ENCODE measurements at regions not wholly inside any gene's neighbourhood (a gene's known extent, or its start where the extent isn't known, plus 50 kb on each side); places are given as distances from the start of the nearest gene placed in this dataset.
A peak's percentile ranks its signal among the peaks of the same experiment; 100 is the strongest.

DNA sequence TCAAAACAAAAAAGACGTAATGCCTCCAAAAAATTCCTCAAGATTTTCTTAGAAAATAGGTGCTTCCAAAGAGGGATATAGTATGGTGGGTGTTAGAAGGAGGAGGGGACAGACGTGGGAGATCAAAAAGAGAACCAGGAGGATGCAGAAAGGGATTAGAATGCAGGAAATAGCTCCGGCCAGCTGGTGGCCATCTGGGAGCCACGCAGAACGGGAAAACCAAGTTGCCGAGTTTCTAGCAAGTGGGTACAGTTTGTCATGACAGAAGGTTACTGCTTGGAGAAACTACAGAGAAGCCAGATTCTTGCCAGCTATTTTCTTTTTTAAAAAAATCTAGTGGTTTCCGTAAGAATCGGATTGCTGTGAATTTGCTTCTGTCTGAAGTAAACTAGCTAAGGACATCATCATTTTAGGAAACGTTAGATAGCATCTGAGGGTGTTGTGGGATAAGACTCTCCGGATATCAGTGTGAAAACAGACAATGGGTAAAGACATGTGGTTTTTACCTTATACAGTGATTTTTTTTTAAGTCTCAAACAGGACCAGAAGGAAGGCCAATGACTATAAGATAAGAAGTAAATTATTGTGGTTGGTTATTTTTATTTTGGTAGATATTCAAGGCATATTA is 104.9 kb downstream of the HSPH1 start:
- ATAC-seq (no peak), DNase-seq (no peak)
- 29 to 46% methylated on average over 10 of the region's 10 CpGs for WGBS, 2 donors
- H3K27me3 ChIP-seq = no peaks in the 10 kb centered on the region
- H3K4me3 ChIP-seq = no peak overlapping the region
- TF ChIP-seq, protein P1, sequence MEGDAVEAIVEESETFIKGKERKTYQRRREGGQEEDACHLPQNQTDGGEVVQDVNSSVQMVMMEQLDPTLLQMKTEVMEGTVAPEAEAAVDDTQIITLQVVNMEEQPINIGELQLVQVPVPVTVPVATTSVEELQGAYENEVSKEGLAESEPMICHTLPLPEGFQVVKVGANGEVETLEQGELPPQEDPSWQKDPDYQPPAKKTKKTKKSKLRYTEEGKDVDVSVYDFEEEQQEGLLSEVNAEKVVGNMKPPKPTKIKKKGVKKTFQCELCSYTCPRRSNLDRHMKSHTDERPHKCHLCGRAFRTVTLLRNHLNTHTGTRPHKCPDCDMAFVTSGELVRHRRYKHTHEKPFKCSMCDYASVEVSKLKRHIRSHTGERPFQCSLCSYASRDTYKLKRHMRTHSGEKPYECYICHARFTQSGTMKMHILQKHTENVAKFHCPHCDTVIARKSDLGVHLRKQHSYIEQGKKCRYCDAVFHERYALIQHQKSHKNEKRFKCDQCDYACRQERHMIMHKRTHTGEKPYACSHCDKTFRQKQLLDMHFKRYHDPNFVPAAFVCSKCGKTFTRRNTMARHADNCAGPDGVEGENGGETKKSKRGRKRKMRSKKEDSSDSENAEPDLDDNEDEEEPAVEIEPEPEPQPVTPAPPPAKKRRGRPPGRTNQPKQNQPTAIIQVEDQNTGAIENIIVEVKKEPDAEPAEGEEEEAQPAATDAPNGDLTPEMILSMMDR (IDR thresholded peaks at IDR 0.05) = peak in 1 of 9 donors; percentile 9
- H3K9me3 ChIP-seq = no peaks in the 10 kb centered on the region
- H3K36me3 ChIP-seq = no peaks in the 10 kb centered on the region
- intact Hi-C loops (cut with DNase I) = no loop called here
- H3K4me1 ChIP-seq = peaks cover 0 to 12% (median 5%) of the 10 kb centered on the region in 9 donors
- no peak overlapping the region for H3K27ac ChIP-seq

DNA sequence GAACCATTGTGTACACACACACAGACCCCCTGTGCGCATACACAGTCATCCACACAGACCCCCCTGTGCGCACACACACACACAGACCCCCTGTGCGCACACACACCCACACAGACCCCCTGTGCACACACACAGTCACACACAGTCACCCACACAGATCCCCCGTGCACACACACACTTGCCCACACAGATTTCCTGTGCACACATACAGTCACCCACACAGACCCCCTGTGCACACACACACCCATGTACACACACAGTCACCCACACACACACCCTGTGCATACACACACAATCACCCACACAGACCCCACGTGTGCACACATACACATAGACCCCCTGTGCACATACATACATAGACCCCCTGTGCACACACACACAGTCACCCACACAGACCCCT is 106.1 kb downstream of the HSPH1 start:
- H3K4me3 ChIP-seq = no peak overlapping the region
- no peaks in the 10 kb centered on the region for H3K36me3 ChIP-seq
- no peak overlapping the region for H3K27ac ChIP-seq
- DNase-seq = no peak
- no peak for ATAC-seq
- H3K9me3 ChIP-seq = no peaks in the 10 kb centered on the region
- 93% methylated on average over 5 of the region's 5 CpGs for WGBS, 2 donors
- TF ChIP-seq, protein P1 (IDR thresholded peaks at IDR 0.05) = no peak
- intact Hi-C loops (cut with DNase I) = no loop called here
- peaks cover 0 to 12% (median 5%) of the 10 kb centered on the region in 9 donors for H3K4me1 ChIP-seq
- H3K27me3 ChIP-seq = no peaks in the 10 kb centered on the region

DNA sequence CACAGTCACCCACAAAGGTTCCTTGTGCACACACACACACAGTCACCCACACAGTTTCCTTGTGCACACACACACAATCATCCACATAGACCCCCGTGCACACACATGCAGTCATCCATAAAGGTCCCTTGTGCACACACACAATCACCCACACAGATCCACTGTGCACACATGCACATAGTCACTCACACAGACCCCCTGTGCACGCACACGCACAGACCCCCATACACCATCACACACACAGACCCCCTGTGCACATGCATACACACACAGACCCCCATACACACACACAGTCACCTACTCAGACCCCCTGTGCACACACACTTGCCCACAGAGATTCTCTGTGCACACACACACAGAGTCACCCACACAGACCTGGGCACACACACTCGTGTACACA is 107.1 kb downstream of the HSPH1 start:
- Histone ChIP-seq H3K9me3 (no peaks in the 10 kb centered on the region), H3K27ac (no peak overlapping the region), H3K36me3 (no peaks in the 10 kb centered on the region), H3K4me1 (peaks cover 0 to 12% (median 5%) of the 10 kb centered on the region in 9 donors), H3K4me3 (no peak overlapping the region), H3K27me3 (no peaks in the 10 kb centered on the region)
- 95 to 97% methylated on average over 4 of the region's 4 CpGs for WGBS, 2 donors
- intact Hi-C loops (cut with DNase I) = no loop called here
- no peak for DNase-seq
- TF ChIP-seq, protein P1 (IDR thresholded peaks at IDR 0.05) = no peak
- peak in 1 of 8 donors; percentile 14 for ATAC-seq

DNA sequence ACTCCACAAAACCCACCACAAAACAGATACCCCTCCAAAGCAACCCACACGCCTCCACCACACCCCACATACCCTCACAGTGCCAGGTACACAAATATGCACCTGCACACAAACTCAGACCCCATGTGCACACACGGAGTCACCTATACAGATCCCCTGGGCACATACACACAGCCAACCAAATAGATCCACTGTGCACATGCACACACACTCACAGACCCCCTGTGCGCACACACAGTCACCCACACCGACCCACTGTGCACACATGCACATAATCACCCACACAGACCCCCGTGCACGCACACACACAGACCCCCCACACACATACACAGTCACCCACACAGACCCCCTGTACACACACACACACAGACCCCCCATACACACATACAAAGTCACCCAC is 107.8 kb downstream of the HSPH1 start:
- Histone ChIP-seq H3K27ac (no peak overlapping the region), H3K36me3 (no peaks in the 10 kb centered on the region), H3K27me3 (no peaks in the 10 kb centered on the region), H3K9me3 (no peaks in the 10 kb centered on the region), H3K4me3 (no peak overlapping the region), H3K4me1 (peaks cover 0 to 12% (median 5%) of the 10 kb centered on the region in 9 donors)
- DNase-seq = no peak
- intact Hi-C loops (cut with DNase I) = no loop called here
- no peak for ATAC-seq
- TF ChIP-seq, protein P1 (IDR thresholded peaks at IDR 0.05) = no peak
- WGBS, 2 donors = 96 to 99% methylated on average over 6 of the region's 6 CpGs

All from heart right ventricle (tissue), 16 donors.